ENCODE measurements at regions not wholly inside any gene's neighbourhood (a gene's known extent, or its start where the extent isn't known, plus 50 kb on each side); places are given as distances from the start of the nearest gene placed in this dataset.

GRCh38 chr2:55973673-55974072, 50.1 kb upstream of the EFEMP1 start:
- no peak for DNase-seq

DNA sequence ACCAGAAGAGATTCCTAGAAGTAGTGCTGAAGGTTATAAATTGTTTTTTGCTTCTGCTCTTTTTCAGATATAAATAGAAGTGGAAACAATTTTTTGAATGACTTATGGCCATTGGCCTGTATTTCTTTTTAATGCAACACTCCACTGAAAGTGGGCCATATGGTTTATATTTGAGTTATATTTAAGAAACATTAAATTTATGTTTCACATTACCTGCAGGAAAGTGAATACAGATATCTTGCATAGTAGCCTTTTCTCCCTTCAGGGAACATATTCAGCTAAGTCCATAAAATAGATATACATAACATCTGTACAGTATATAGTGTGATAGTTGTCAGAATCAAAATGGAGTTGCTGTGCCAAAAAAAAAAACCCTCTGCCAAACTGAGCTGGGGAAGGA, 53.1 kb upstream of the EFEMP1 start:
- DNase-seq = no peak

DNA sequence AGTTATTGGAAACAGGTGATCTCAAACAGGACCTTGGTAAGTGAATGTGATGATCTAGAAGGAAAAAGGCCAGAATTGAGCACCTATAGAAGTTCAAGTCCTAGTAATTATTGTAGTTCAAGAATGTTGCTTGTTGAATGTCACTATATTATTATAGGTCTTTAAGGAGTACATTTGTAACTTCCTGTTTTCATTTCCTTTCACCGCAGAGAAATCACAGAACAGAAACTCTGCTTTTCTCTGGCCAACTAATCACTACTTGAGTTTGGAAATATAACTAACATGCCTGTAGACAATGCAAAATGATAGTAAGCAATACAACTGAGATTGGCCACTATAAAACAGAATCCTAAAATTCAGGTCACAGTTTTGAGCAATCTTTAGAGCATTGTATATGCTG, 61.8 kb upstream of the EFEMP1 start:
- no peak for DNase-seq

GRCh38 chr2:55986001-55986400, 62.4 kb upstream of the EFEMP1 start:
- no peak for DNase-seq

DNA sequence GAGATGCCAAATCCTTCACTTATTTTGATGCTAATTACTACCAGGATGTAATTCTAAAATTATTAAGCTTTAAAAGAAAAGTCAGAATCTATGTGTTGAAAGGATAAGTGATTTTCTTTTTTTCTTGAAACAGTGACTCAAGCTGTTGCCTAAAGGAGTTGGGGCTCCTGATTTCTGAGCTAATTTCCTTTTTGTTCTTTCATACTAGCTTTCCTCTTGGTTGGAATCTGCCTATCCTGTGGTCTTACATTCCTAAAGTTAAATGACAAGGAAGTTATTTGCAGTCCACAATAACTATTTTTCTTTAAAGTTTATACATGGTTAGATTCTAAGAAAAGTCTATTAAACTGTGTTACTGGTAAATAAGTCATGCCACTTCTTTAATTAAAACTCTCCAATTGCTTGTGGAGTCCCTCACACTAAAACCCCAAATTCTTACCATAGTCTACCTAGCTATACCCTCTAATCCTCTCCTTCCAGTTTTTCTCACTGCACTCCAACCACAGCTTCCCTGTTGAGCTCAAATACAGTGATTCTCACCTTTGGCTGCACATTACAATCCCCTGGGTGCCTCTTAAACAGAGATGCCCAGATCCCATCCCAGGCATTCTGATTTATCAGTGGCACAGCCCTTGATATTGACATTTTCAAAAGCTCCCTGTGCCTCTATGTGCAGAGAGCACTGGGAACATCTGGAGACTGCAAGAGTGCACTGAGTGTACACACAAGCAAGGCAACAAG, 63.3 kb upstream of the EFEMP1 start:
- no peak for DNase-seq

DNA sequence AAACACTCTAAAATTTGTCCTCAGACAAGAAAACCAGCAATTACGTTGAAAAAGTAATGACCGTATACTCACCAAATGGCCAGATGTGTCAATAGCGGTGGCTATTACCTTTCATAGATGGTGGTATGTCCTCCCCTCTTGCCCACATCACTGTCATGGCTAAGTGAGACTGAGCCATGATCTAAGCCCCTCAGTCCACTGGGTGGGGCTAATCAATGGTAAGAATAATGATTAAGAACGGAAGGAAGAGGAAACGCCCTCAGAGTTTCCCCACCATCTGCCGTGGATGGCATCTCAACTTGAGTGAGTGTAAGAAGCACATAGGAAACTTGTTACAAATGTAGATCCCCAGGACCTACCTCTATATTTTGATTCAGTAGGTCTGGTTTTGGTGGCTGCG, 65.8 kb upstream of the EFEMP1 start:
- DNase-seq = no peak

DNA sequence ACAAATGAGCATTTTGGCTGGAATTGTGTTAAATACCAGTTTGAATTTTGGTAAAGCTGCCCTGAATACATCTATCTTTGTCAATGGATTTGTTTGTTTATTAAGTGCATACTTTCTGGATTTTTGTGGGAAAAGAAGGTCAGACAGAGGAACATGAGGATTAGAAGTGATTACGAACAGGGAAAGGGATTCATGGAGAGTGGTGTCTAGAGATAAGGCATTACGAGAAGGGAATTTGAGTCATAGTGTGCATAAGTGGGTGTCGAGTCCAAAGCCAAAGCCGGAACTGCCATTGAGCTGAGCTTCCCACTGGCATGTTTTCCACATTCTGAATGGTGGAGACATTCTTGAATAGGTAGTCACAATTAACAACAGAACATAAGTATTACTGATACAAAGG, 68.9 kb upstream of the EFEMP1 start:
- DNase-seq = no peak

- no peak for DNase-seq
Observed at GRCh38 chr2:55993685-55994084, 70.1 kb upstream of the EFEMP1 start.

DNA sequence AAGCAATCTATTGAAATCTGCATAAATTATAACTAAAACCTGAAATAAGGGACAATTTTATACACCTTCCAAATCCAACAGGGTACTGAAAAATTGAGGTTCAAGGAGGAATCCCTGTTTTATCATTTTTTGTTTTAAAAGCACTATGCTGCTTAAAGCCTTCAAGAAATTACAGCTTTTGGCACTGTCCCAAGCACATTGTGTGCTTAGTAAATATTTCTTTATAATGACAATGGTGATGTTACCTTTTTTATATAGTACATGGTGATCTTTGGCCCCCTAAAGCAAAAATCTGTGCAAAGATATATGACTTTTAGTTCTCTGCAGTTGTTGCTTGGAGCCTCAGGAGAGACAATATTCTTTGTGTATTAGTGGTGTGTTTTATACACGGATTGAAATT, 71.6 kb upstream of the EFEMP1 start:
- DNase-seq = no peak

DNA sequence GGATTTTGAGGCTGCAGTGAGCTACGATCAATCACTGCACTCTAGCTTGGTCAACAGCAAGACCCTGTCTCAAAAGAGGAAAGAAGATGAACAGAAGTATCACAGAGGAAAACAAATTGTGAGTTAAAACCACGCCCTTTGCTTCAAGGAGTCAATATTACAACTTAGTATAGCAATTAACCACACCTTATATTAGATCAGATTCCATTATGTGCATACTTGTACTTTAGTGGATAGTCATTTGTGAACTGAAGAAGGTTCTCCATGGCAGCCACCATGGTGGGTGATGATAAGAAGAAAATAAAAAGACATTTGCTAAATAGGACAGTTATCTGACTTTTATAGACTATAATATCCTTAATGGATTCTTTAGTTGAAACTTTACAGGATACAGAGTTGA, 72.3 kb upstream of the EFEMP1 start:
- no peak for DNase-seq

DNA sequence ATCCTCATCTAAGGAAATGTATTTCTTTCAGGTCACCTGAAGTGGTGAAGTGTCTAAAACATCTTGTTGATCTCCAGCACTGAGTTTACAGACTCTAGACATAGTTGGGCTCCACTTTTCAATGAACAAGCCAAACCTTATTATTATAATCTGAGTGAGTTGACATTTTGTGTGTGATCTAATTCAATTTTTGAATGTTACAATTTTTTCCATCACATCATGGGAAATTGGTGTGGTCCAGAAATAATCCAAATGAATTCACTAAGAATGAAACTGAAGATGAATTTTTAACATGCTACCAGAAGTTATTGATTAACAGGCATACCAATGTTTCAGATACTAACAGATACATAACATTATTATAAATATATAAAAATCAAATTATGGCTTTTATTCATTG, 75.6 kb upstream of the EFEMP1 start:
- DNase-seq = no peak

DNA sequence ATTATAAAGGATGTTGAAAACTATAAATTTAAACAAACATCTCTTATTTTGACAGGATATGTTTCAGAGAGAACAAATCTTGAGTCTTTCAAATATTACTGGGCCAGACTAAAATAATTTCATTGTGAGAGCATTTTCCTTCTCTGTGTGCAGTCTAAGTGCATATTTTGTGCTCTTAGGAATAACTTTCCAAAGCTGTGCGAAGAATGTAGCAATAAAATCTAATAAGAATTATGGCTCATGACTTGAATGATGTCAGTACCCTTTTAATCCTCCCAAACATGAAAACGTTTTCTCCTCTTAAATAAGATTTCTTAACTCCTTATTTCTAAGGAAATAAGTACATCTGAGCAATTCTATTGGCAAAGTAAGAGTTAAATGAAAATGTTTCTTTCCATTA, 76.2 kb upstream of the EFEMP1 start:
- DNase-seq = no peak

GRCh38 chr2:56001947-56002346, 78.4 kb upstream of the EFEMP1 start:
- no peak for DNase-seq

DNA sequence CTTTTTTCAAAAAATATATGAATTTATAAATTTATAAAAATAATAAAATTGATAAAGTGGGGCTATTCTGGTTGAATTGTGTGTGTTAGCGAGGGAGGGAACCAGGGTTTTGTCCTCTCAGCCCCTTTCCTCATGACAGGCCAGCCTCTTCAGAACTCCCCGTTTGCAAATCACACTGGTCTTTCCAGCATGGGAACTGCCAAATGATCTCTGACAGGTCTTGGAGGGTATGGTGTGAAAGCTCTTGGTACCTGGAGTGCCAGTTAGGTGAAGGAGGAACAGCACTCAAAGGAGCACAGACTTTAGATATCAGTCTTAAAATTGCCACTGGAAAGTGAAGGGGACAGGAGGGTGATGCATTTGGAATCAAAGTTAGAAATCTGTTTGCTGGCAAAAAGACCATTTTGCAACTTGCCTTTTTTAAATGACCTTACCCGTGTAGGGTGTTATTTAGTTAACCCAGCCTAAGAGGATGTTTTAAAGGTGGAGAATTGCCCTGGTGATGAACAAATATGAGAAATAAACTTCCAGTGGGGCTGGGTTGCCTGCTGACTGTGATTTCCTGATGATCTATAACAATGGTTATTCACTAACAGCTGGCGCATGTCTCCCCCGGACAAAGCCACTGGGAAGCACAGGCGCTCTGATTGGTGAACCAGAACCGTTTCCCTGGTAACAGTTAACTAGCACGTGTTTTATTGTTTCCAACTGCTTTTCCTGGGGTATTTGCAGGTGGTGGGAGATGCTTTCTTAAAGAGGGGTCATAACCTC, 85.3 kb upstream of the EFEMP1 start:
- DNase-seq = no peak

DNA sequence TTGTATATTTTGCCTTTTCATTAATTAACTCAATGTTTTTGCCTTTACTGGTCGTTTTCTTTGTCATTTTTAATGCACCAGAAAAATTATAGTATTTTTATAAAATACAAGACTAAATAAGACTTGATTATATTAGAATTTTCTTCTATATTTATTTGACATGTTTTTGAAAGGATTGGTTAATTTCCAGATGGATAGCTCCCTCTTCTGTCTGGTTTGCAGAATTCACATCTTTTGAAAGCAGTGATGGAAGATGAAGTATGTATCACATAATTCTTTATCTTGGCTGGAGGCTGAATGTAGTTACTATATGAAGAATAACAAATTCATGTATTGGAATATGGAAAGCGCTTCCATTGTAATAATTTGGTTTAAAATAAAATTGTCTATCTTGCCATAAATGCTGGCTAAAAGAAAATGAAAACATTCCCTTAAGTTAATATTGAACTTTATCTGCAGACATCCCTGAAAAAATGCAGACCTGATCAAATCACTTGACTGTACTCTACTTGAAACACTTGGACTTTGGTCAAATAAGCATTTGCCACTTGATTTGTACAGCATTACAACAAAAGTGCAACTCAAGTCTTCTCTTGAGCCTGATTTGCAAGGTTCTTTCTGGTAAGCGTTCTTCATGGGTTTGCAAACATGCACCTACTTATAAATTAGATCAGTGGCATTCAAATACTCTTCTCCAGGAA, 86.3 kb upstream of the EFEMP1 start:
- no peak for DNase-seq

- no peak for DNase-seq
Observed at GRCh38 chr2:56011624-56012023, 88.0 kb upstream of the EFEMP1 start.

- DNase-seq = no peak
Observed at GRCh38 chr2:56012221-56012765, 88.7 kb upstream of the EFEMP1 start.

DNA sequence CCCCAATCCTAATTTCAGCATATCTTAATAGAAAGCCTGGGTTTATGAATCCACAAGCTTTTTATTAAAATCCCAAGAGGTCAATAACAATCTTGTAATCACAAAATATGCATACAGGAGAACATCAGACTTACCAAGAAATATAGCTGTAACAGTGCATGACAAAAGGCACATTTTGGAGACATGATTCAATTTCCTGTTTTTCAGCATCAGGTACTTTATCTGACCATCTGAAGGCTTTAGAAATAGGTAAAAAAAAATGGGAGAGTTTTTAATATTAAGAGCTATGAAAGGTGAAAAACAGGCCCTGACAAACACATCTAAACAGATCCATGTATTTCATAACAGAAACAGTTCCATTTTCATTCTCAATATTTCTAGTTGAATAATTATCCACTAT, 89.9 kb upstream of the EFEMP1 start:
- no peak for DNase-seq

DNA sequence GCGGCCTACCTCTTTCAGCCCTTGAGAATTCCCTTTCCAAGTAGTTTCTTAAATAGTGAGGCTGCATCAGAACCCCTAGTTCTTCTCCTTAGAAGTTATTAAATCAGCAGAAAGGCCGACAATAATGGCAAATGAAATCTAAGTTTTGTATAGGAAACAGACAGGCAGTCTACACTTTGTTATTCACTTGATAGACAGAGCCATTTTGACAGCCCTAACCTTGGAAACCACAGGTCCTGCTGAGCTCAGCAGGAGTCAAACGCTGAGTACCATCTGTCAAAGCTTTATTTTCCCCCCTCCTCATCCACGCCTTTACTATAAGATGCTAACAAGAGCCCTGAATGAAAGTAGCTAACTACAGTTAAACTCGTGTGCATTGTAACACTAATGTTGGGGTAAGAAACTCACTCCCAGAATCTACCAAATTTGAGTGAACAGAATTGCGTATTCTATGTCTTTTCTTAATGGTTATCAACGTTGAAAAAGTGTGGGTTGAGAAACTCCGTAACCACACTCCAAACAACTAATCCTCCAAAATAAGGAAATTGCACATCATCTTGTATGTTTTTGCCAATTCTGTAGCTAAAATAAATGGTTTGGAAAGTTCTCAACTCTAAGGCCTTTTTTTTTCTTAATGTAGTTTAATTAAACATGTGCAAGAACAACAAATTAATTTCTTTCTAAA, 90.6 kb upstream of the EFEMP1 start:
- no peak for DNase-seq

GRCh38 chr2:56015711-56016115, 92.1 kb upstream of the EFEMP1 start:
- no peak for DNase-seq

GRCh38 chr2:56017784-56018183, 94.2 kb upstream of the EFEMP1 start:
- DNase-seq = no peak

DNA sequence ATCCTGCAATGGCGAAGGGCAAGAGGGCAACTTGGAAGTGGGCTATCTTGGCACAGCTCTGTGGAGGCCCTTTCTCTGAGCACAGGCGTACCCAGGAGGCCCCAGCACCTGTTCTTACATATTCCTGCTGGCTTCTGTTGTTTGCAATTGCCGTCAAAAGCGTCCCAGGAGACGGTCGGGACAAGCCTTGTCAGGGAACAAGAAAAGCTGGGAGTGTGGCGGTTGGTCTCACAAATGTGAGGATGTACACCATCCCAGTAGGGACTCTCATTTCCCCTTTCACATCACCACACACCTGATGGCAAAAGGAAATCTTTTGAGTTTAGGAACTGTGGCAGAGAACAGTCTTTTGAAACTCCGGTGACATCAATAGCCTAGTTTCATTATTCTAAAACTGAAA, 94.7 kb upstream of the EFEMP1 start:
- DNase-seq = peak; percentile 51

DNA sequence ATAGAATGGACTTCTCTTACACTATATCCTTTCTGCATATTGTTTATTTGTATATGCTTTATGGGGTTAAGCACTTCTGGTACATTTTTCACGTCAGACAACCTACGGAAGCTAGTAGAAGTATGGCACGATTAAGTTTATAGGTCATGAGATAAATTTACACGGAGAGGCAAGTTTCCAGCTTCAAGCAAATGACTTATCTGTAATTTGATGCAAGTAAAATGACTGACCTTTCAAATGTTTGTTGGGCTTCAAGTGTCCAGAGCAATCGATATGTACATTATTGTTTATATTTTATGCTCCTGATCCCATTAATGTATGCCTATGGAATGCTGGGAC, 97.5 kb upstream of the EFEMP1 start:
- DNase-seq = no peak

Data from NCI-H2107 (cell line).